Midbrain (tissue), 1 donor: ENCODE measurements at regions not wholly inside any gene's neighbourhood (a gene's known extent, or its start where the extent isn't known, plus 50 kb on each side); places are given as distances from the start of the nearest gene placed in this dataset.

Experiments
- DNase-seq: peaks from one replicate; lab custom pipeline; 2025; lab: John Stamatoyannopoulos, UW

- DNase-seq, result no peak
Measured at GRCh38 chr7:36096460-36097095, 56.5 kb upstream of the EEPD1 start.

DNA sequence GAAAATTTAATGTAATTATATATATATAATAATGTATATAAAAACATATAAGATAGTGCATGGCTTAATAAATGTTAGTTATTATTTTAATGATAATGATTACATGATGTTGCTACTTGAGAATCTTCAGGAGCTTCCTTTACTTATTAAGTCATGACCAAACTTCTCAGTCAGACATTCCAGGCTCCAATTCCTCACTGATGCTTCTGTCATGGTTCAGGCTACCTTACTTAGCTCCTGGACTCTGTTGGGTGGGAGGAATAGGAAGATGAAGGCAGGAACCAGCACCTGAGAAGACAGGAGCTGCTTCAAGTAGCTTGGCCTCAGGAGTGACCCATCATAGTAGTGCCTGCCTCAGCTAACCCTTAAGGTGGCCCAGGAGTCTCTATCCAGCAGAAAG lies 55.0 kb upstream of the EEPD1 start:
- DNase-seq, result no peak

- no peak for DNase-seq
Measured at GRCh38 chr7:36100226-36100625, 52.8 kb upstream of the EEPD1 start.

DNA sequence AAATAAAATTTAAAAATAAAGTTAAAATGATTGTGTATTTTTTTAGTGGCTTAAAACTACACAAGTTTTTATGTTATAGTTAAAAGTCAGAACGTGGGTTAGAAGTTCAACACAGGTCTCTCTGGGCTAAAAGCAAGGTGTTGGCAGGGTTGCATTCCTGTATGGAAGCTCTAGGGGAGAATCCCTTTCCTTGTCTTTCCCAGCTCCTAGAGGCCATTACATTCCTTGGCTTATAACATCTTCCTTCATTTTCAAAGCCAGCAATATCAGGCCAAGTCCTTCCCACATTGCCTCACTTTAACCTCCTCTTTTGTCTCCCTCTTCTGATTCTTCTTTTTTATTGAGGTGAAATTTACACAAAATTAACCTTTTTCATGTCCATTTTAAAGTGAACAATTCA lies 52.4 kb upstream of the EEPD1 start:
- no peak for DNase-seq
